Breast epithelium (tissue), 4 donors: ENCODE measurements at regions not wholly inside any gene's neighbourhood (a gene's known extent, or its start where the extent isn't known, plus 50 kb on each side); places are given as distances from the start of the nearest gene placed in this dataset.

Source experiments
- DNase-seq, 2 donors: peaks; one replicate each; pipeline ENCODE4 v3.0.0-alpha.2; 2019; ENCODE audit warnings: low spot score in 2 of 2
- H3K27ac ChIP-seq, 2 donors: fragments of 200-600 bp; sonication (generic) in 1 of 2; one replicate each; pipeline ENCODE4 v1.5.1; 2016 to 2019; ENCODE audit warnings: mild to moderate bottlenecking in 1 of 2
- H3K27me3 ChIP-seq, 2 donors: fragments of 200-600 bp; sonication (generic) in 1 of 2; one replicate each; pipeline versions ENCODE4 v1.5.1 to v1.6.0; 2017 to 2019; ENCODE audit warnings: control low read depth in 1 of 2, mild to moderate bottlenecking in 1 of 2
- H3K36me3 ChIP-seq: fragments of 200-600 bp; one replicate; pipeline ENCODE4 v1.5.1; 2019
- H3K4me1 ChIP-seq, 2 donors: fragments of 200-600 bp; sonication (generic); one replicate each; pipeline ENCODE4 v1.5.1; 2016 to 2019; ENCODE audit warnings: control low read depth in 1 of 2
- H3K4me3 ChIP-seq, 3 donors: fragments of 200-600 bp; sonication (generic); 1 replicate in 2 of 3; 2 replicates in 1 of 3; pipeline ENCODE4 v1.5.1; 2016 to 2019; ENCODE audit warnings: mild to moderate bottlenecking in 3 of 3, moderate library complexity in 2 of 3
- H3K9me3 ChIP-seq, 2 donors: fragments of 200-600 bp; sonication (generic) in 1 of 2; one replicate each; pipeline ENCODE4 v1.5.1; 2016 to 2019; ENCODE audit warnings: control low read depth in 1 of 2
- POLR2A ChIP-seq: fragments of 450-650 bp; IDR thresholded peaks from one replicate; pipeline ENCODE4 v1.6.1; 2016; ENCODE audit warnings: antibody characterized with exemption, mild to moderate bottlenecking, moderate library complexity
- POLR2AphosphoS5 ChIP-seq, 3 donors: sonication (generic); formaldehyde crosslinking; IDR thresholded peaks; one replicate each; pipeline ENCODE4 v1.6.1; 2017; ENCODE audit warnings: antibody characterized with exemption in 3 of 3
- intact Hi-C: fragments of 100-400 bp; cut with DNase I; formaldehyde crosslinking; loops from one replicate; pipeline ENCODE4 v1.15.1; 2023; ENCODE audit warnings: low total_unique reads
- TF ChIP-seq, protein P1 (sequence below), 3 donors: fragments of 450-650 bp; IDR thresholded peaks; one replicate each; pipeline ENCODE4 v1.5.1; 2016 to 2017; ENCODE audit warnings: antibody characterized with exemption in 3 of 3, mild to moderate bottlenecking in 3 of 3, moderate library complexity in 3 of 3

DNA sequence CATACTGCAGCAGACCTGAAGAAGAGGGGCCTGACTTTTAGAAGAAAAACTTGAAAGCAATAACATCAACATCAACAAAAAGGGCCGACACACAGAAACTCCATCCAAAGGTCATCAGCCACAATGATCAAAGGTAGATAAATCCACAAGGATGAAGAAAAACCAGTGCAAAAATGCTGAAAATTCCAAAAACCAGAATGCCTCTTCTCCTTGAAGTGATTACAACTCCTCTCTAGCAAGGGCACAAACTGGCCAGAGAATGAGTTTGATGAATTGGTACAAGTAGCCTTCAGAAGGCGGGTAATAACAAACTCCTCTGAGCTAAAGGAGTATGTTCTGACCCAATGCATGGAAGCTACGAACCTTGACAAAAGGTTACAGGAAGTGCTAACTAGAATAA lies 186.2 kb upstream of the RAI14 start:
- intact Hi-C loops: no loop called here
- no peaks in the 10 kb centered on the region for H3K27me3 ChIP-seq
- DNase-seq: no peak
- no peaks in the 10 kb centered on the region for H3K4me1 ChIP-seq
- H3K27ac ChIP-seq: no peak overlapping the region
- H3K36me3 ChIP-seq: no peaks in the 10 kb centered on the region
- no peaks in the 10 kb centered on the region for H3K9me3 ChIP-seq
- no peak for TF ChIP-seq POLR2A
- TF ChIP-seq, protein P1, sequence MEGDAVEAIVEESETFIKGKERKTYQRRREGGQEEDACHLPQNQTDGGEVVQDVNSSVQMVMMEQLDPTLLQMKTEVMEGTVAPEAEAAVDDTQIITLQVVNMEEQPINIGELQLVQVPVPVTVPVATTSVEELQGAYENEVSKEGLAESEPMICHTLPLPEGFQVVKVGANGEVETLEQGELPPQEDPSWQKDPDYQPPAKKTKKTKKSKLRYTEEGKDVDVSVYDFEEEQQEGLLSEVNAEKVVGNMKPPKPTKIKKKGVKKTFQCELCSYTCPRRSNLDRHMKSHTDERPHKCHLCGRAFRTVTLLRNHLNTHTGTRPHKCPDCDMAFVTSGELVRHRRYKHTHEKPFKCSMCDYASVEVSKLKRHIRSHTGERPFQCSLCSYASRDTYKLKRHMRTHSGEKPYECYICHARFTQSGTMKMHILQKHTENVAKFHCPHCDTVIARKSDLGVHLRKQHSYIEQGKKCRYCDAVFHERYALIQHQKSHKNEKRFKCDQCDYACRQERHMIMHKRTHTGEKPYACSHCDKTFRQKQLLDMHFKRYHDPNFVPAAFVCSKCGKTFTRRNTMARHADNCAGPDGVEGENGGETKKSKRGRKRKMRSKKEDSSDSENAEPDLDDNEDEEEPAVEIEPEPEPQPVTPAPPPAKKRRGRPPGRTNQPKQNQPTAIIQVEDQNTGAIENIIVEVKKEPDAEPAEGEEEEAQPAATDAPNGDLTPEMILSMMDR (IDR thresholded peaks at IDR 0.05): no peak
- no peak for TF ChIP-seq POLR2AphosphoS5 (IDR thresholded peaks at IDR 0.05)
- H3K4me3 ChIP-seq: no peak overlapping the region

DNA sequence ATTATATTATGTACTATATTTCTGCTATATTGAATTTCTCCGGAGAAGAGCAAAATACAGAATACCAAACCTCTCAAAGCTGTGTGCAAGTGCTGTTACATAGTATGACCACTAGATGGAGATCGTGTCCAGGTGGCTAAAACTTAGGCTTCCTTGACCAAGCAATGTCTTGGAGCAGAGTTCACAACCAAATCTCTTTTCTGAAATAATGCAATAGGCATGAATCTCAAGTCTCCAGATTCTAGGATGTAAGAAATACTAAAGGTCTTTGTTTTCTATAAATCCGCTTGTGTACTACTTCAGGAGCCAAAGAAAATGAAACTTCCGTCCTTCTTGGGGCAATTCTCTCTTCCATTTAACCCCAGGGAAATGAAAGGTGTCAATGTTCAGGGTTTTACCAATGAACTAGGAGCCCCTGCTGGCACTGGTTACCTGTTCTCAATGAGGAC lies 181.5 kb upstream of the RAI14 start:
- Histone ChIP-seq H3K4me3 (no peak overlapping the region), H3K36me3 (no peaks in the 10 kb centered on the region), H3K27ac (no peak overlapping the region), H3K4me1 (no peaks in the 10 kb centered on the region), H3K9me3 (no peaks in the 10 kb centered on the region), H3K27me3 (no peaks in the 10 kb centered on the region)
- no peak for TF ChIP-seq POLR2A
- TF ChIP-seq, protein P1 (IDR thresholded peaks at IDR 0.05): peak; percentile 81 to 91 (median 87)
- no peak for DNase-seq
- intact Hi-C loops: no loop called here

DNA sequence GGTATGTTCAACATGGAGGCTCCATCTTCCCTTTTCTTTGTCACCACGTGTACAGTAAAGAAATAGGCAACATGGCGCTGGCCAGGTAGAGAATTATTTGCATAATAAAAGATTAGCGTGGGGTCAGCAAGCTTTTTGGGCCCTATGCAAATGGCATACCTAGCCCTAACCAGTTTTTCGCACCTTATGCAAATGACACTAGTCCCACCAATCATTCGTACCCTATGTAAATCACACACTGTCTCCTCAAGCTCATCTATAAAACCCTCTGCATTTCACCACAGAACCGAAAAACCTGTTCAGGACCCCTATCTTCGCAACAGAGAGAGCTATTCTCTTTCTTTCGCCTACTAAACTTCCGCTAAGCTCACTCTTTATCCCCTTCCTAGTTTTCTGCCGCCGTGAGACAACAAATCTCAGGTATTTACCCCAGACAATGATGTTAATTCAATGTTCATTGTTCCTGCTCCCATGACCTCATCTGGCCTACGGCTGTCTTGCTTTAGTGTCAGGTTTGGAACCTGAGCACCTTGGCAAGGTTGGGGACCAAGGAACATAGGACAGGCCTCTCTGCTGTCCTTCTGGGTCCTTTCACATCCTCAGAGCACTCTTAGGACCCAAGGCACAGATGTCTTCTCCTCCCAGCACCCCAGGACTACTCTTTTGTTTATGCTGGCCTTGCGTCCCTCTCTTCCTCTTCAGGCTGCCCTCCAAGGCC lies 180.7 kb upstream of the RAI14 start:
- DNase-seq: no peak
- intact Hi-C loops: no loop called here
- no peaks in the 10 kb centered on the region for H3K36me3 ChIP-seq
- no peaks in the 10 kb centered on the region for H3K9me3 ChIP-seq
- H3K27ac ChIP-seq: no peak overlapping the region
- TF ChIP-seq POLR2AphosphoS5 (IDR thresholded peaks at IDR 0.05) (no peak), POLR2A (no peak)
- TF ChIP-seq, protein P1 (IDR thresholded peaks at IDR 0.05): no peak
- no peaks in the 10 kb centered on the region for H3K4me1 ChIP-seq
- no peak overlapping the region for H3K4me3 ChIP-seq
- no peaks in the 10 kb centered on the region for H3K27me3 ChIP-seq

DNA sequence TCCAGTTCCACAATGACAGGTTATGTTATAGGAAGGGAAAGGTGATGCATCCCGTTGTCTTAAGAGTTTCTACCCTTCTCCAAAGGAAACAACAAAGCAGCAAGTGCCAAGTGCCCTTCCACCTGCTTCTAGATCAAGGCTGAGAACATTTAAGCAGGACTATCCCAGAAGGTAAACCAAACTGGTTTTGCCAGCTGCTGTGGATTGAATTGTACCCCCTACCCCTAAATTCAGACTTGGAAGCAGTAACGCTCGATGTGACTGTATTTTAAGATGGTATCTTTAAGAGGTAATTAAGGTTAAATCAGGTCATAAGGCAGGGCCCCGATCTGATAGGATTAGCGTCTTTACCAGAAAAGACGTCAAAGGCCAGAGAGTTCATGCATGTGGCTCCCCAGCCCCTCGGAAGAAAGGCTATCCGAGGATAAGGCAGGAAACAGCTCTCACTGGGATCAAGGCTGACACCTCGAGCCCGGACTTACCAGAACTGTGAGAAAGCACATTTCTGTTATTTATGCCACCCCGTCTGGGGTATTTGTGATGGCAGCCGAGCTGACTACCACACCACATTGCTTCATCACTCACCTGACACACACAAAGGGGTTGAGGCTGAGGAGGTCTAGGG lies 179.1 kb upstream of the RAI14 start:
- intact Hi-C loops: no loop called here
- no peaks in the 10 kb centered on the region for H3K27me3 ChIP-seq
- H3K9me3 ChIP-seq: peaks cover 0 to 6% of the 10 kb centered on the region in 2 donors
- H3K27ac ChIP-seq: no peak overlapping the region
- no peak for DNase-seq
- TF ChIP-seq, protein P1 (IDR thresholded peaks at IDR 0.05): no peak
- TF ChIP-seq POLR2AphosphoS5 (IDR thresholded peaks at IDR 0.05) (no peak), POLR2A (no peak)
- no peak overlapping the region for H3K4me3 ChIP-seq
- H3K4me1 ChIP-seq: no peaks in the 10 kb centered on the region
- H3K36me3 ChIP-seq: no peaks in the 10 kb centered on the region

DNA sequence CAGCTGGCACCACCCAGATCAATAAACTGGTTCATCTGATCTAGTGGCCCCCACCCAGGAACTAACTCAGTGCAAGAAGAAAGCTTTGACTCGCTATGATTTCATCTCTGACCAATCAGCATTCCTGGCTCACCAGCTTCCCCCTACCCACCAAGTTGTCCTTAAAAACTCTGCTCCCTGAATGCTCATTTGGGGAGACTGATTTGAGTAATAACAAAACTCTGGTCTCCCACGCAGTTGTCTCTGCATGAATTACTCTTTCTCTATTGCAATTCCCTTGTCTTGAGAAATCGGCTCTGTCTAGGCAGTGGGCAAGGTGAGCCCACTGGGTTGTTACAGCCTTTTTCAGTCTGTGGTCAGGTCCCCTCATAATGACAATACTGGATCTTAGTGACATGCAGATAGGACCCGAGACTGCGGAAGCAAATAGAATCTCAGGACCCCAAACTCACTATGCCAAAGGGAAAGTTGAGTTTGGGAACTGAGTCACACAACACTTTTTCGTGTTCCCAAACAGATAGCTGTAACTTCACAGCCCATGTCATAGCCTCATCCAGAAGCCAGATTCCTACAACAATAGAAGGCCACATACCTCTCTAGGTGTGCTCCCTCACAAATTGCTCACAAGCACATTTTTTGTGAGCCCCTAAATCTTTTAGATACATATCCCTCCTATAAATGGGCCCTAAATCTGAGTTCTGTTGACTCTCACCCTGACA lies 175.2 kb upstream of the RAI14 start:
- H3K4me1 ChIP-seq: no peaks in the 10 kb centered on the region
- H3K27ac ChIP-seq: no peak overlapping the region
- no peaks in the 10 kb centered on the region for H3K27me3 ChIP-seq
- no peak for DNase-seq
- no peak overlapping the region for H3K4me3 ChIP-seq
- no peaks in the 10 kb centered on the region for H3K36me3 ChIP-seq
- H3K9me3 ChIP-seq: peaks cover 0 to 16% of the 10 kb centered on the region in 2 donors
- TF ChIP-seq, protein P1 (IDR thresholded peaks at IDR 0.05): no peak
- TF ChIP-seq POLR2A (no peak), POLR2AphosphoS5 (IDR thresholded peaks at IDR 0.05) (no peak)
- intact Hi-C loops: loop anchor here (10.0 kb wide), 1 partner anchor 414 kb away; no protein-coding TSS in a partner anchor
